ENCODE measurements at regions not wholly inside any gene's neighbourhood (a gene's known extent, or its start where the extent isn't known, plus 50 kb on each side); places are given as distances from the start of the nearest gene placed in this dataset.

DNA sequence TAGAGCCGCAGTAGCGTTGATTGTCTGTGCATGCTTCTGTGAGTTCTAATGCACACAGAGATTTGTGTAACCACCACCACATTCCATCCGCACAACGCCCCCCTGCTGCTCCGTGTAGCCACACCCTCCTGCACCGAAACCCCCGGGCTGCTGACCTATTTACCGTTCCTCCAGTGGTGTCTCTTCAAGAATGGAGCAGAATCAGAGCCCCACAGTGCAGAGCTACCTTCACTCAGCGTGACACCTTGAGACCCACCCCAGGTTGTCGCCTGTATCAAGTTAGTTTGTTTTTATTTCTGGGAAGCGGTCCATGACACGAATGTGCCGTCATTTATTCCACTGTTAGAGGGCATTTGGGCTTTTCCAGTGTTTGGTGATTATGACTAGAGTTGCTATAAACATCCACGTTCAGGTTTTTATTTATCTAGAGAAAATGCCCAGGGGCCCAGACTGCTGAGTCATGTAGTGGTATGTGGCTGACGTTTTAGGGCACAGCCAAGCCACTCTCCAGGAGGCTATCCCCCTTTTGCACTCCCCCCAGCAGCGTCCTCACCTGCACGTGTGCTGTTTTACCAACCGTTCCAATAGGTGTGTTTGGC lies 266.8 kb downstream of the NDUFA10 start:
- Histone ChIP-seq H3K4me1 (ENCODE audit: control insufficient read depth, insufficient read depth, low read length) (no peaks in the 10 kb centered on the region), H3K27me3 (ENCODE audit: control insufficient read depth, insufficient read depth, low read length) (no peaks in the 10 kb centered on the region), H3K27ac (ENCODE audit: low read depth, low read length) (no peak overlapping the region), H3K36me3 (ENCODE audit: control insufficient read depth, insufficient read depth, low read length) (no peaks in the 10 kb centered on the region), H3K4me3 (ENCODE audit: low read length) (no peak overlapping the region), H3K9ac (ENCODE audit: low read length) (no peak overlapping the region)

DNA sequence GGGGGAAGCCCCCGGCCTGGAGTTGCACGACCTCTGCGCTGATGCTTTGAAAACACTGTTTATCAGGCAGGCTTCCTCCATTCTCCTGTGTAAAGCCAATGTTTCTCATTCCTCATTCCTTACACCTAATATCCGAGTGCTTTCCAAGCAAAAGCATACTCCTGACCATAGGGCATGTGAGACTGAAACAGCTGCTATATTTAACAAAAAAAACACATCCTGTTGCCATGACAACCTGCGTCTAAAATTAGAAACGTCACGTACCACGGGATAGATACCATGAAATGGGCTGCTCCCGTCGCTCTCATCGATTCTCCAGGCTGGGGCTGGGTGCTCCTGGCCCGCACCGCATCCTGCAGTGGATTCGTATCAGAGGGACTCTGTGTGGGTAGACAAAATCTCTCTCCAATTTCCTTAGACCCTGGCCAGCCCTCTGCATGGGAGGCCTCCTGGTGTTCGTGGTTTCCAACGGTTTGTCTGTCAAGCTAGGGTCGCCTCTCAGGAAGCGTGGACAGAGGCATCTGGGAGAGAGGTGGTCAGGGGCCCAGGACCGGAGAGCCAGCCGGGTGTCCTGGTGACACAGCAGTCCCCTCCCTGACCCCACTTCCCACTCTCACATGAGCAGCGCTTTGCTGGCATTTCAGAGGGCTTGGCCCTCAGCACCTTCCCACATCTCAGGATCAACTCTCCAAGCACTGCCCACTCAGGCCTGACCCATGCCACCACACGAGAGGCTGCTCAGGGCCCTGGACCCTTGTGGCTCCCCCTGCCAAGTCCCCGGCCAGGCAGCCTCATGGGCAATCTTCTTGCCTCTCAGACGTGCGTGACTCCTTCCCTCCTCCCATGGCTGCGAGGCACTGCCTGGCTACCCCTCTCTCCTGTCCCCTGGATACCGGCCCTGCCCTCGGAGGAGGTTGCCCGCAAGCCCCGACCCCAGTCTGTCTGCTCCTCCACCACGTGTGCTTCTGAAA lies 268.1 kb downstream of the NDUFA10 start:
- no peaks in the 10 kb centered on the region for H3K36me3 ChIP-seq (ENCODE audit: control insufficient read depth, insufficient read depth, low read length)
- no peak overlapping the region for H3K27ac ChIP-seq (ENCODE audit: low read depth, low read length)
- H3K27me3 ChIP-seq (ENCODE audit: control insufficient read depth, insufficient read depth, low read length): no peaks in the 10 kb centered on the region
- no peaks in the 10 kb centered on the region for H3K4me1 ChIP-seq (ENCODE audit: control insufficient read depth, insufficient read depth, low read length)
- no peak overlapping the region for H3K9ac ChIP-seq (ENCODE audit: low read length)
- H3K4me3 ChIP-seq (ENCODE audit: low read length): no peak overlapping the region

DNA sequence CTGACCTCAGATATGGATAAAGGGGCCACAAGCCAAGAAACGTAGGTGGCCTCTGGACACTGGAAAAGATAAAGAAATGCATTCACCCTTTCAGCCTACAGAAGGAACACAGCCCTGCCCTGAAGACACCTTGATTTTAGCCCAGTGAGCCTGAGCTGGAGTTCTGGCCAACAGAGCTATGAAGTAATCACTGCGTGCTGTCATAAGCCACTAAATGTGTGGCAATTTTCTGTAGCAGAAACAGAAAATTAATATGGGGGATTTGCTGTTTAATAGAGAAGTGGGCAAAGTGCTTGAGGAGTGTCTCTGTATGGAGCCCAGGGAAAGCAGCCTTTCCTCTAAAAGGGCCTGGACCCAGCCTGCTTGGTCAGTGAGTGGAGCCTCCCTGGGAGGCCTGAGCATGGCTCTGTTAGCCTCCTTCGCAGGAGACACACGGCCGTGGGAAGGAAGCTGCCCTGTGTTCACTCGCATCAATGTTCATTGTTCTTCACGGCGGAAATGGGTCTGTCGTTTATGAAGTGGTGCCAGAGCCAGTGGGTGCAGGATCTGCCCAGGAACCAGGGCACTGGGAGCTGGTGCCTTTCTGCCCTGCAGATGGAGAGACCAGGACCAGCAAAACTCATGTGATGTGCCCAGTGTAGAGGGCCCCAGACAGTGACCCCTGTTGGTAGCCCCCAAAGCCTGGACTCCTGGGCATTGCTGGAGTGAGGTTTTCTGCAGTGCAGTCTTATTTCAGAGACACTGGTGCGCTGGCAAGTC lies 268.9 kb downstream of the NDUFA10 start:
- Histone ChIP-seq H3K27me3 (ENCODE audit: control insufficient read depth, insufficient read depth, low read length) (no peaks in the 10 kb centered on the region), H3K4me1 (ENCODE audit: control insufficient read depth, insufficient read depth, low read length) (no peaks in the 10 kb centered on the region), H3K9ac (ENCODE audit: low read length) (no peak overlapping the region), H3K36me3 (ENCODE audit: control insufficient read depth, insufficient read depth, low read length) (no peaks in the 10 kb centered on the region), H3K4me3 (ENCODE audit: low read length) (no peak overlapping the region), H3K27ac (ENCODE audit: low read depth, low read length) (no peak overlapping the region)

DNA sequence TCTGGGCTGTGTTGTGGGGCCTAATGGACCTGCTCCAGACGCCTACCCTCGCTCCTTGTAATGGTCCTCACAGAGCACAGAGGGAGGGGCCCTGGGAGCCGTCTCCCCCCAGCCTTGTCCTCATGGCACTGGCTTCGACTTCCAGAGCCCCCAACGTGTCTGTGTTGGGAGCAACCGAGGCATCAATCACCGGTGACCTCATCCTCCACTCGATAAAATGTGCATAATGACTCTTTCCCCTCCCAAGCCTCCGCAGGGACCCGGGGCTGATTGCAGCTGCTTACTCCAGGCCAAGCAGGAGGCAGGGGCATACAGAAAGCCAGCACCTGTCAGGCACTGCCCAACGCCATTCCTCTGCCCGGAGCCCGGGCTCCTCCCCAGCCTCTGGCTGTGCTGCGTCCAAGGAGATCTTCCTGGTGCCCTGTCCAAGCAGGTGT lies 271.7 kb downstream of the NDUFA10 start:
- Histone ChIP-seq H3K36me3 (ENCODE audit: control insufficient read depth, insufficient read depth, low read length) (no peaks in the 10 kb centered on the region), H3K27ac (ENCODE audit: low read depth, low read length) (no peak overlapping the region), H3K9ac (ENCODE audit: low read length) (no peak overlapping the region), H3K4me1 (ENCODE audit: control insufficient read depth, insufficient read depth, low read length) (no peaks in the 10 kb centered on the region), H3K27me3 (ENCODE audit: control insufficient read depth, insufficient read depth, low read length) (no peaks in the 10 kb centered on the region), H3K4me3 (ENCODE audit: low read length) (no peak overlapping the region)

DNA sequence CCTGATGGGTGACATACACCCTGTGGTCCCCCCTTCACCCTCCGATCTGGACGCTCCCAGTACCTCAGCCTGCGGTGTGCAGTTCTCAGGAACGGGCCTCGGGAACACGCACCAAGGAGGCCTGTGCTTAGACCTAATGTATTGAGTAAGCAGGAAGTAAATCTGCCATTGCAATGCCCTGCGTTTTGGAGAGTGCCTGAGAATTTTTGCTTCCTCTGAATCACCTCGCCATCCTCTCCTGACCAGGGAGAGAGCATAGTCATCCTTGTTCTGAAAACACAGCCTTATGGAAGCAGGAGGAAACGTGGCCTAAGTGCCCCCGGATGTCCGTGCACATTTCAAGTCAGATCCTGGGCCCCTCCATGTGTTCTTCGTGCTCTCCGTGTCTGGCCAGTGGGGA lies 272.2 kb downstream of the NDUFA10 start:
- Histone ChIP-seq H3K4me1 (ENCODE audit: control insufficient read depth, insufficient read depth, low read length) (no peaks in the 10 kb centered on the region), H3K36me3 (ENCODE audit: control insufficient read depth, insufficient read depth, low read length) (no peaks in the 10 kb centered on the region), H3K27me3 (ENCODE audit: control insufficient read depth, insufficient read depth, low read length) (no peaks in the 10 kb centered on the region), H3K9ac (ENCODE audit: low read length) (no peak overlapping the region), H3K27ac (ENCODE audit: low read depth, low read length) (no peak overlapping the region), H3K4me3 (ENCODE audit: low read length) (no peak overlapping the region)

DNA sequence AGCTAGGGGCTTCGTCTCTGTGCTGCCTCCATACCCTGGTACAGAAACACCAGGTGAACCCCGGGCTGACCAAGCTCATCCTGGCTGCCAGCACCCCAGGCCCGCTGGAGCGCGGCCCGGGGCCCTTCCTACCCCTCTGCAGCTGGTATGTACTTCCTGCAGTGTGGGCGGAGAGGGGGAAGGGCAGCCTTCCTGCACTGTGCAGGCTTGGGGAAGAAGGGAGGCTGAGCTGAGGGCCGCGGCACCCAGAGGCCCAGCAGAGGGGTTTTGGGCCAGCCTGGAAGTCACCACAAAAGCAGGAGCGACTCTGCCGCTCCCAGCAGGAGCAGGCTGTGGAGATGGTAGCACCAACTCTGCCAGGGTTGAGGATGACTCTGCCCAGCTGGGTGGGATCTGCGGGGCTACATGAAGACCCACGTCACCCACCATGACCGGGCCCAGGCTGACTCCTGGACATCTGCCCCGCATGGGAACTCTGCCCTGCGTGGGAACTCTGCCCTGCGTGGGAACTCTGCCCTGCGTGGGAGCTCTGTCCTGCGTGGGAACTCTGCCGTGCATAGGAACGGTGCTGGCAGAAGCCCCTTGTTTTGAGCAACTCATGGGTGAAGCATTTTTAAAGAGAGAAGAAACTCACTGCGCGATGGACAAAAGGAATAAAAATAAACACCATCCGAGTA lies 273.3 kb downstream of the NDUFA10 start:
- Histone ChIP-seq H3K36me3 (ENCODE audit: control insufficient read depth, insufficient read depth, low read length) (no peaks in the 10 kb centered on the region), H3K4me1 (ENCODE audit: control insufficient read depth, insufficient read depth, low read length) (no peaks in the 10 kb centered on the region), H3K27ac (ENCODE audit: low read depth, low read length) (no peak overlapping the region), H3K4me3 (ENCODE audit: low read length) (no peak overlapping the region), H3K9ac (ENCODE audit: low read length) (no peak overlapping the region), H3K27me3 (ENCODE audit: control insufficient read depth, insufficient read depth, low read length) (no peaks in the 10 kb centered on the region)

DNA sequence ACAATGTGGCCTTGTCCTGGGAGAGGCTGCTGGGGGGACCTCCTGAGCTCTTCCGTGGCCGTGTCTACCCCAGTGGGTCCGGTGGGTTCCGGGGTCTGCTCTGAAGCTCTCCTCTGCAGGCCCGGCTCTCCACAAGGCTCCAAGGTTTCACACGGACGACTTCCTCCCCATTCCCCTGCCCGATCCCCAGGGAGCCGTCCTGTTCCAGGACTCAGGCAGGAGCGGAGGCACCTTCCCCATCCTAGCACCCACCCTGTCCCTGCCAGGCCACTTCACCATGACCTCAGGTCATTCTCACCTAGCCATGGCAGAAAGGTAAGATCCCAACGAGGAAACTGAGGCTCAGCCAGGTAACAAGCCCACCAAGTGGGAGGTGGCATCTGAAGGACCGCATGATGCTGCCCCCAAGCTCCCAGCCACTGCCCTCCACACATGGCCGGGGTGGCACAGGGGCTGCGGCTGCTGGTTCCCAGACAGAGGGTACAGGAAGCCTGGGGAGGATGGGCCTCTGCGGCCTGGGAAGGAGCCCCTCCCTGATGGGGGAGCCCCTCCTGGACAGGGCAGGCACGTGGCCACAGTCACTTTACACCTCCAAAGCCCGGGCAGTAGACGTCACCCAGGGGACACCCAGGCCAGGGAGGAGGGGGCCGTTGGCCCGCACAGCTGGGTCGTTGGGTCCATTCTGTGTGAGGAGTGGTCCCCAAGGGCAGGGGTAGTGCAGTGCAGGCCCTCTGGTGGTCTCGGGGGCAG lies 274.0 kb downstream of the NDUFA10 start:
- no peaks in the 10 kb centered on the region for H3K27me3 ChIP-seq (ENCODE audit: control insufficient read depth, insufficient read depth, low read length)
- no peak overlapping the region for H3K4me3 ChIP-seq (ENCODE audit: low read length)
- H3K36me3 ChIP-seq (ENCODE audit: control insufficient read depth, insufficient read depth, low read length): no peaks in the 10 kb centered on the region
- H3K9ac ChIP-seq (ENCODE audit: low read length): no peak overlapping the region
- H3K27ac ChIP-seq (ENCODE audit: low read depth, low read length): no peak overlapping the region
- no peaks in the 10 kb centered on the region for H3K4me1 ChIP-seq (ENCODE audit: control insufficient read depth, insufficient read depth, low read length)

DNA sequence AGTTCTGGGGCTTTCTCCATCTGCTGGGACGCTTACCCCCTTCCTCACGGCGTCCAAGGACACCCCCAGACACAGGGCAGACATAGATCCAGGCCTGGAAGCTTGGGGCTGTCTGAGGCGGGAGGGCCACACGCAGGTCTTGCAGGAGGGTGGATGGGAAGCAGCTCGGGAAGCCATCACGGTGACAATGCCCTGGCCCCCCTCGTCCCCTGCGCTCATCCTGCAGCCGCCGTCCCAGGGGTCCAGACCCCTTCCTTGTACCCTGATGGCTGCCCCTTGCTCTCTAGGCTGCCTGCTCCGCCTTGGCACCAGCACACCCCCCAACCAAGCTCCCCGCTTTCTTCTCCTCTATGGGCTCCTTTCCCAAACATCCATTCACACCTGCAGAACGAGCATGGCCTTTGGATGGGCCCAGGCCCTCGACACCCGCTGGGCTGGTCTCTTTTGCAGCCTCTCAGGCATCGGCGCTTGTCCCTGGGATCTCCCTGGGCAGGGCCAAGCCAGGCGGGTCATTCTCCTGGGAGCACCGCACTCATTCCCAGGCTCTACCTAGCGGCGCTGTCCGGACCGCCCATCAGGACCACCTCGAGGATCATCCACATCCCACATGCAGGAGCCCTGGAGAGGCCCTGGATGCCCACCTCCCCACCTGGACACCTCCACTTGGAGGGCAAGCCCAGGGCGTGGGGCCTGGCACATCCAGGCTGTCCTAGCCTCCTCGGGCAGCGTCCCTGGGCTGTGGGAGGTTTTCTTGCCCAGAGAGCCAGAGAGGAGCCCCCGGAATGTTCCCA lies 274.9 kb downstream of the NDUFA10 start:
- H3K4me3 ChIP-seq (ENCODE audit: low read length): no peak overlapping the region
- no peak overlapping the region for H3K27ac ChIP-seq (ENCODE audit: low read depth, low read length)
- H3K36me3 ChIP-seq (ENCODE audit: control insufficient read depth, insufficient read depth, low read length): no peaks in the 10 kb centered on the region
- H3K4me1 ChIP-seq (ENCODE audit: control insufficient read depth, insufficient read depth, low read length): no peaks in the 10 kb centered on the region
- H3K9ac ChIP-seq (ENCODE audit: low read length): no peak overlapping the region
- no peaks in the 10 kb centered on the region for H3K27me3 ChIP-seq (ENCODE audit: control insufficient read depth, insufficient read depth, low read length)

DNA sequence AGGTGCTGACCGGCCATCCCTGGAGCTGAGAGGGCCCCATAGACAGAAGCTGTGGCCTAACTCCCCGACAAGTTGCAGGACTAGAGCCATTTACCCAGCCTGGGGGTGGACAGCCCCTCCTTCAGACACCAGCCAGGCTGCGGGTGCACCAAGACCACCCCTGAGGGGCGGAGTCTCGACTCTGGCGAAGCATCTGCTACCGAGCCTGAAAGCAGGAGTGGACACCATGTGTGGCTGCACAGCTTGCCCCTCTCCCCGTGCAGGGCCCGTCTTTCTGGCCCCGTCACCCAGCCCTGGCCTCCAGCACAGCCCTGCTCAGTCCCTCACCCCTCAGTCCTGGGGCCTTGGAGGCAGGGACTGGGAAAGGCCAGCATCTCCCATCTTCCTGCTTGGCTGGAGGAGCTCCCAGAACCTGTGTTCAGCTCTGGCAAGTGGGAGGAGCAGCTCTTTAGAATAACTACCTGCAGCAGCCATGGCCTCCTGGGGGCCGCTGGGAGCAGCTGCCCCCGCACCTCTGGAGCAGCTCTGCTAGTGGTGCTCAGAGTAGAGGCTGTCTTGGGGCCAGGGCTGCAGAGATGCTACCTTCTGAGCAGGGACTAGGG lies 275.8 kb downstream of the NDUFA10 start:
- no peak overlapping the region for H3K9ac ChIP-seq (ENCODE audit: low read length)
- no peaks in the 10 kb centered on the region for H3K27me3 ChIP-seq (ENCODE audit: control insufficient read depth, insufficient read depth, low read length)
- H3K27ac ChIP-seq (ENCODE audit: low read depth, low read length): no peak overlapping the region
- no peak overlapping the region for H3K4me3 ChIP-seq (ENCODE audit: low read length)
- no peaks in the 10 kb centered on the region for H3K4me1 ChIP-seq (ENCODE audit: control insufficient read depth, insufficient read depth, low read length)
- no peaks in the 10 kb centered on the region for H3K36me3 ChIP-seq (ENCODE audit: control insufficient read depth, insufficient read depth, low read length)

DNA sequence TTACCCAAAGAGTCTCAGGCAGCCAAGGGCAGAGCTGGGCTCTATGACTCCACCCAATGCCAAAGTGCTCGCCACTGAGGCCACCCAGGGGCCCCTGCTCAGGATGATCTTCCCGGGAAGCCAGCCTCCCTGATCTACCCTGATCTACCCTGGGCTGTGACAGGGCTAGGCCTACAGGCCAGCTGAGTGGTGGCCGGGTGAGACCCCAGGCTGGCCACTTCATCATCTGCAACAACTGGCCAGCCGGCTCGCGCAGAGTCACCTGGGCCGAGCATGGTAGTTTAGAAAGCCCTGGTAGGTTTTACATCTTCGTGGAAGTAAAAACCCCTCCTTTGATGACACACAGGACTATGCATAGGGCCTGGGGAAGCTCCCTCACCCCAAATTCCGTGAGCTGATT lies 276.3 kb downstream of the NDUFA10 start:
- Histone ChIP-seq H3K27ac (ENCODE audit: low read depth, low read length) (no peak overlapping the region), H3K36me3 (ENCODE audit: control insufficient read depth, insufficient read depth, low read length) (no peaks in the 10 kb centered on the region), H3K4me1 (ENCODE audit: control insufficient read depth, insufficient read depth, low read length) (no peaks in the 10 kb centered on the region), H3K9ac (ENCODE audit: low read length) (no peak overlapping the region), H3K27me3 (ENCODE audit: control insufficient read depth, insufficient read depth, low read length) (no peaks in the 10 kb centered on the region), H3K4me3 (ENCODE audit: low read length) (no peak overlapping the region)

DNA sequence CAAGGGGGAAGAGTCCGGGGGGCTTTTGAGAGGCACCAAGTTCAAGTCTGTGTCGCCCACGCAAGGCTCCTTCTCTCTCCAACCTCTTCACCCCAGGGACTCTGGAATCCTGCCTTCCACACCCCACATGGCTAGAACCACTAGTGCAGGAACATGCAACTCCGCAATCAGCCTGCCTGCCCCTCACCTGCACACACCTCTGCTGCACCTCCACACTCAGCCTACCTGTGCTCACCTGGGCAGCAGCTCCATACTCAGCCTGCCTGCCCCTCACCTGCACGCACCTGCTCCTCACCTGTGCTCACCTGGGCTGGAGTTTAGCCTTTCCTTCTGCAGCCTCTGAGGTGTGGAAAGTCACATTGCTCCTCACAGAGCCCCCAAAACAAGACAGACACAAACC lies 277.4 kb downstream of the NDUFA10 start:
- Histone ChIP-seq H3K4me1 (ENCODE audit: control insufficient read depth, insufficient read depth, low read length) (no peaks in the 10 kb centered on the region), H3K27ac (ENCODE audit: low read depth, low read length) (no peak overlapping the region), H3K4me3 (ENCODE audit: low read length) (no peak overlapping the region), H3K9ac (ENCODE audit: low read length) (no peak overlapping the region), H3K27me3 (ENCODE audit: control insufficient read depth, insufficient read depth, low read length) (no peaks in the 10 kb centered on the region), H3K36me3 (ENCODE audit: control insufficient read depth, insufficient read depth, low read length) (no peaks in the 10 kb centered on the region)

All from rectal smooth muscle tissue (tissue), 1 donor.